ENCODE measurements at regions not wholly inside any gene's neighbourhood (a gene's known extent, or its start where the extent isn't known, plus 50 kb on each side); places are given as distances from the start of the nearest gene placed in this dataset.

DNA sequence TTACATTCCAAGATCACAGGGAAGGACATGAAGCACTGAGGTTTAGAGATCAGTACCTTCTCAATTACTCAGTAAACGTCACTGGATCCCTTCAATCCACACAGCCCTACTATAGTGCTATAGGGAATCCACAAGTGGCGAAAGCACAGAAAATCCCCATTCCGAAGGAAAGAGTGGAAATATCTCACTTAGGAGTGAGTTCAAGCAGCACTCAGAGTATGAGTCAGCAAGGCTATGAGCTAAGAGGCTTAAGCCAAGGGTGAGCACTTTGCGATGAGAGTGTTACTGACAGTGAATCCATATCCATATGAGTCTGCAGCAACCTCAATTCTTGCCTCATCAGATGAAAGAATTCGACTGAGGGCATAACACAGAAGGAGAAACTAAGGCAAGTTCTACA lies 165.1 kb downstream of the VSIG4 start (continued):
- TF ChIP-seq EP300 (IDR thresholded peaks at IDR 0.05; ENCODE audit: borderline replicate concordance in 1 of 2, low read depth in 2 of 2, low read length in 2 of 2): no peak
- TF ChIP-seq YY1 (IDR thresholded peaks at IDR 0.05; ENCODE audit: low read depth, low read length): no peak
- no peak for TF ChIP-seq GTF2F1 (IDR thresholded peaks at IDR 0.05; ENCODE audit: borderline replicate concordance, low read depth, low read length)
- no peak for TF ChIP-seq TAF1 (IDR thresholded peaks at IDR 0.05; ENCODE audit: low read depth, low read length)

Data from H1 (cell line).